Astrocyte (in vitro differentiated cells and primary cell): ENCODE measurements at regions not wholly inside any gene's neighbourhood (a gene's known extent, or its start where the extent isn't known, plus 50 kb on each side); places are given as distances from the start of the nearest gene placed in this dataset.

ENCODE experiments used
- EZH2 ChIP-seq: IDR thresholded peaks from 2 replicates; pipeline ENCODE4 v1.6.1; 2012; ENCODE audit warnings: mild to moderate bottlenecking, low read length, inconsistent platforms; ENCODE audit not compliant: insufficient read depth
- TF ChIP-seq, protein P1 (sequence below): IDR thresholded peaks from 2 replicates; pipeline ENCODE4 v1.5.1; 2011; ENCODE audit warnings: low read depth, mild to moderate bottlenecking, inconsistent platforms, low read length, moderate library complexity; ENCODE audit not compliant: insufficient read depth

DNA sequence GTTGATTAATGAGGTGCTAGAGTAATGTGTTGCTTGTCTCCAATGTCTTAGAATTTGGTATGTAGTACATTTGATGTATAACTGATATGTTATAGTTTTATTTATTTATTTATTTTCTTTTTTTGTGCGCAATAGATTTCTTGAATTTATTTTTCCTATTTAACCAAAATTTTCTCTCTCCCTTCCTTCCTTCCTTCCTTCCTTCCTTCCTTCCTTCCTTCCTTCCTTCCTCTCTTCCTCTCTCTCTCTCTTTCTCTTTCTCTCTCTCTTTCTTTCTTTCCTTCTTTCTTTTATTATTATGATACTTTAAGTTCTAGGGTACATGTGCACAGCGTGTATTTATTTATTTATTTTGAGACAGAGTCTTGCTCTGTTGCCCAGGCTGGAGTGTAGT lies 256.2 kb upstream of the TBL1XR1 start:
- TF ChIP-seq, protein P1, sequence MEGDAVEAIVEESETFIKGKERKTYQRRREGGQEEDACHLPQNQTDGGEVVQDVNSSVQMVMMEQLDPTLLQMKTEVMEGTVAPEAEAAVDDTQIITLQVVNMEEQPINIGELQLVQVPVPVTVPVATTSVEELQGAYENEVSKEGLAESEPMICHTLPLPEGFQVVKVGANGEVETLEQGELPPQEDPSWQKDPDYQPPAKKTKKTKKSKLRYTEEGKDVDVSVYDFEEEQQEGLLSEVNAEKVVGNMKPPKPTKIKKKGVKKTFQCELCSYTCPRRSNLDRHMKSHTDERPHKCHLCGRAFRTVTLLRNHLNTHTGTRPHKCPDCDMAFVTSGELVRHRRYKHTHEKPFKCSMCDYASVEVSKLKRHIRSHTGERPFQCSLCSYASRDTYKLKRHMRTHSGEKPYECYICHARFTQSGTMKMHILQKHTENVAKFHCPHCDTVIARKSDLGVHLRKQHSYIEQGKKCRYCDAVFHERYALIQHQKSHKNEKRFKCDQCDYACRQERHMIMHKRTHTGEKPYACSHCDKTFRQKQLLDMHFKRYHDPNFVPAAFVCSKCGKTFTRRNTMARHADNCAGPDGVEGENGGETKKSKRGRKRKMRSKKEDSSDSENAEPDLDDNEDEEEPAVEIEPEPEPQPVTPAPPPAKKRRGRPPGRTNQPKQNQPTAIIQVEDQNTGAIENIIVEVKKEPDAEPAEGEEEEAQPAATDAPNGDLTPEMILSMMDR: no peak
- no peak for TF ChIP-seq EZH2
